Uterus (tissue), 2 donors: ENCODE measurements at regions not wholly inside any gene's neighbourhood (a gene's known extent, or its start where the extent isn't known, plus 50 kb on each side); places are given as distances from the start of the nearest gene placed in this dataset.

Experiments used
- POLR2A ChIP-seq, 2 donors: fragments of 450-650 bp; IDR thresholded peaks; one replicate each; pipeline ENCODE4 v1.6.1; 2016; ENCODE audit warnings: antibody characterized with exemption in 2 of 2, mild to moderate bottlenecking in 1 of 2, moderate library complexity in 1 of 2
- TF ChIP-seq, protein P1 (sequence below), 4 experiments: fragments of 200-600 bp in 2 of 4; fragments of 450-650 bp in 2 of 4; sonication (generic) in 2 of 4; IDR thresholded peaks; one replicate each; pipeline ENCODE4 v1.5.1; 2016 to 2019; ENCODE audit warnings: antibody characterized with exemption in 4 of 4, mild to moderate bottlenecking in 2 of 4, moderate library complexity in 1 of 4

DNA sequence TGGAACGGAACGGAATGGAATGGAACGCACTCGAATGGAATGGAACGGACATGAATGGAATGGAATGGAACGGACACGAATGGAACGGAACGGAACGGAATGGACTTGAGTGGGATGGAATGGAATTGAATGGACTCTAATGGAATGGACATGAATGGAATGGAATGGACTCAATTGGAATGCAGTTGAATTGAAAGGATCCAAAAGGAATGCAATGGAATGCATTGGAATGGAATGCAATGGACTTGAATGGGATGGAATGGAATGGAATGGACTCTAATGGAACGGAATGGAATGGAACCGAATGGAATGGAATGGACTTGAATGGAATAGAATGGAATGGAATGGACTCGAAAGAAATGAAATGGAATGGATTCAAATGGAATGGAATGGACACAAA, 102.4 kb upstream of the OR4F16 start:
- TF ChIP-seq, protein P1, sequence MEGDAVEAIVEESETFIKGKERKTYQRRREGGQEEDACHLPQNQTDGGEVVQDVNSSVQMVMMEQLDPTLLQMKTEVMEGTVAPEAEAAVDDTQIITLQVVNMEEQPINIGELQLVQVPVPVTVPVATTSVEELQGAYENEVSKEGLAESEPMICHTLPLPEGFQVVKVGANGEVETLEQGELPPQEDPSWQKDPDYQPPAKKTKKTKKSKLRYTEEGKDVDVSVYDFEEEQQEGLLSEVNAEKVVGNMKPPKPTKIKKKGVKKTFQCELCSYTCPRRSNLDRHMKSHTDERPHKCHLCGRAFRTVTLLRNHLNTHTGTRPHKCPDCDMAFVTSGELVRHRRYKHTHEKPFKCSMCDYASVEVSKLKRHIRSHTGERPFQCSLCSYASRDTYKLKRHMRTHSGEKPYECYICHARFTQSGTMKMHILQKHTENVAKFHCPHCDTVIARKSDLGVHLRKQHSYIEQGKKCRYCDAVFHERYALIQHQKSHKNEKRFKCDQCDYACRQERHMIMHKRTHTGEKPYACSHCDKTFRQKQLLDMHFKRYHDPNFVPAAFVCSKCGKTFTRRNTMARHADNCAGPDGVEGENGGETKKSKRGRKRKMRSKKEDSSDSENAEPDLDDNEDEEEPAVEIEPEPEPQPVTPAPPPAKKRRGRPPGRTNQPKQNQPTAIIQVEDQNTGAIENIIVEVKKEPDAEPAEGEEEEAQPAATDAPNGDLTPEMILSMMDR (IDR thresholded peaks at IDR 0.05) = no peak
- no peak for TF ChIP-seq POLR2A (IDR thresholded peaks at IDR 0.05)
